Glomerular visceral epithelial cell (primary cell): ENCODE measurements at regions not wholly inside any gene's neighbourhood (a gene's known extent, or its start where the extent isn't known, plus 50 kb on each side); places are given as distances from the start of the nearest gene placed in this dataset.

Experiments
- DNase-seq: peaks from one replicate; pipeline ENCODE4 v3.0.0-alpha.2; 2016; ENCODE audit errors: extremely low spot score

- DNase-seq = no peak
Measured at GRCh38 chr1:30331415-30332065, 391.8 kb downstream of the MATN1 start.

DNA sequence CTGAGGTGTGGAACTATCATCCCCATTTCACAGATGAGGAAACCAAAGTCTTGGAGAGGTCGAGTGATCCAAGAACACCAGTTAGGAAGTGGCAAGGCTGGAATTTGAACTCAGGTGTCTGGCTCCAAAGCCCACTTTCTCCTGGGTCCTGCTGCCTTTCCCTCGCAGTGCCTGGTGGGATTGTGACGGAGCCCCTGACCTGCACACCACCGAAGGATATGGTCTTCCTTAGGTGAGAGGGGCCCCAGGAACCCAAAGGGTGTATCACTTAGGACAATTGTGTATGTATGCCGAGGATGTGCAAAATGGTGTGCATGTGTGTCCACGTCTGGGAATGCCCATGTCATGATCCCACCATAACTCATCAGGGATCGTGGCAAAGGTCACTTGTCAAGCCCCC, 392.7 kb downstream of the MATN1 start:
- DNase-seq = no peak

DNA sequence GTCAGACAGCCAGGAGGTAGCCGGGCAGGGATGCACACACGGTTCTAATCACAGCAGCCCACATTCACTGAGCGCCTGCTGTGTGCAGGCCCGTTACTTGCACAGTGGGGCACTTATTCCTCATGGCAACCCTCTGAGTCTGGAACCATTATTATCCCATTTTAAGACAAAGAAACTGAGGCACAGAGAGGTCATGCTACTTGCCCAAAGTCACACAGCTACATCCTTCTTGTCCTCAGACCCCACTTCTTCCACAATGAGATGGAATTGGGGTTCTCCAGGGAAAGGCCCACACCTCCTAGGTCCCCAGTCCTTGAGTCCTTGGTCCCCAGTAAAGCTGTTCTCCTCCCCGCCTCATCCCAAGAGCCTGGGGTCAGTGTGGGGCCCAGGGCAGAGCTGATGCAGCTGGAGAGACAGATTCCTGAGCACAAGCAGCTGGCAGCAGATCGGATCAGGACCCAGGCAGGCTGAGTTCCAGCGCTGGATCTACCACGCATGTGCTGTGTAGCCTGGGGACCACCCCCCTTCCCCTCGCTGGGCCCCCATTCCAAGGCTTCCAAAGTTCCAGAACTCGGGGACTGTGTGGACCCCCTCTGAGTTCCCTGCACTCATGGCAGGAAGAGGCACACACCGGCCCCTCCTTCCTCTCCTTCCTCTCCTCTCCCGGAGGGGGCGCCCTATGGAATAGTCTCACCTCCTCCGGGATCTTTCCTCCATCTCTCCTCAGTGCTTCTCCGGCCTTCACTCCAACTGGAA, 393.4 kb downstream of the MATN1 start:
- DNase-seq = no peak

GRCh38 chr1:30329263-30329753, 394.1 kb downstream of the MATN1 start:
- DNase-seq = no peak

GRCh38 chr1:30328401-30329262, 394.8 kb downstream of the MATN1 start:
- DNase-seq = no peak

- DNase-seq = no peak
Measured at GRCh38 chr1:30328100-30328370, 395.4 kb downstream of the MATN1 start.

GRCh38 chr1:30327370-30328099, 395.9 kb downstream of the MATN1 start:
- no peak for DNase-seq

- DNase-seq = no peak
Measured at GRCh38 chr1:30325999-30326398, 397.4 kb downstream of the MATN1 start.

GRCh38 chr1:30325085-30325935, 398.1 kb downstream of the MATN1 start:
- no peak for DNase-seq

DNA sequence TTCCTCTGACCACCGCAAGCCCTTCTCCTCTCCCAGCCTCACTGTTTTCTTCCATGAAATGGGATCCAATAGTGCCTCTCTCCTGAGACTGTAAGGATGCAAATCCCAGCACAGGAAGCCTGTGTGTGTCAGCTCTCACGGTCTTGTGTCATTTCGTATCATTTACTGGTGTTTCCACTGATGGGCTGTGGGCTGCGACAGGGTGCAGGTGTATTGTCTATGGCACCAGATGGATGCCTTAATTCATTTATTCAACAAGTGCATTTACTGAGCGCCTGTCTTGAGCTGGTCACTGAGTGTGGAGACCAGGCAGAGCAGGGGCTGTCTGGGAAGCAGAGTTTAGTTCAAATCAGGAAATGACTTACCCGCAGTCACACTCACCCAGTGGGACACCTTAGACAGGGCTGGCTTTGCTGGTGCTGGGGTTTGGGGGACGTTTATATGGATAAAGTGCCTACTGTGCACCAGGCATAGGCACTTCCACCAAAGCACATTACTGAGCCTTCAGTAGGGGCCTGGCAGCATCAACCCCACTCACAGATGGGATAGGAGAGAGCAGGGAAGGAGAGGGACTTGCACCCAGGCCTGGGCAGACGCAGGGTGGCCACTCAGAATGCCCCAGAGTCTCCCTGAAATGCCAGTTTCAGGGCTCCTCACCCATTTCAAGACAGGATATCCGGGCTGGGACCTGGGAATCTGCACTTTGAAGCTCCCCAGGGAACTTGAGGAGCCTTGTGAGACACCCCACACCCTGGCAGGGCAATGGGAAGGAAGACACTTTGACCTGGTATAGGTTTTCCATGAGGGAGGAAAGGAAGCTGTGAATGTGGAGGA, 398.9 kb downstream of the MATN1 start:
- no peak for DNase-seq

- no peak for DNase-seq
Measured at GRCh38 chr1:30323841-30324240, 399.5 kb downstream of the MATN1 start.

GRCh38 chr1:30323352-30323751, 400.0 kb downstream of the MATN1 start:
- no peak for DNase-seq

GRCh38 chr1:30322859-30323257, 400.5 kb downstream of the MATN1 start:
- DNase-seq = no peak

GRCh38 chr1:30321996-30322858, 401.2 kb downstream of the MATN1 start:
- DNase-seq = no peak

DNA sequence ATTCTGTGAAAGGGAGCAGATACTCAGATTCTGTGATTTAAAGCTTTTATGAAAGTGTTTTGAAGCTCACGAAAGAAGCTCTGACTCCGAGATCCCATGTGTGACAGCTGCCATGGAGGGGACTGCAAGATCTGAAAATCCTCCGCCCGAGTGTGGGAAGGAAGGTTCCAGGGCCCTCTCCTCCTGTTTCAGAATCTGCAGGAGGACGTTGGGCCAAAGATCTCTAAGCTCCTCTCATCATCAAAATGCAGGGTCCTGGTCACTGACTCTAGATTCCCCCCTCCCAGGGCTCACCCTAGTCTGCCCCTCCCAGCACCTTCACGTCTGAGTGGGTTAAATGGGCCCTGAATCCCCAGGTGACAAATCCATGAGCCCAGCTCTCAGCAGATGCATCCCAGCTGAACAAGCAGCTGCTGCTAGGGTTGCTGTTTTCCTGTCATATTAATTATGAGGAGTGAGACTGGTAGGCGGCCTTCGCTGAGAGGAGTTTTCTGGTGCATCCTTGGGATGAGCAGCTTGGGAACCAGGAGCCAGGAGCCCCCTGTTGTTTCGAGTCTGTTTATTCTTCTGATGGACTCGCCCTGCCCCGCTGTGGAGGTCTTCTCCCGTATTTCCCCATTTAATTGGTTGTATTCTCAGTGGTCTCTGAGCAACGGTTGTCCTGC, 402.0 kb downstream of the MATN1 start:
- DNase-seq = no peak

GRCh38 chr1:30320581-30320890, 402.8 kb downstream of the MATN1 start:
- no peak for DNase-seq

GRCh38 chr1:30319765-30320580, 403.4 kb downstream of the MATN1 start:
- DNase-seq = no peak
